A673 (cell line): ENCODE measurements at regions not wholly inside any gene's neighbourhood (a gene's known extent, or its start where the extent isn't known, plus 50 kb on each side); places are given as distances from the start of the nearest gene placed in this dataset.

Source experiments
- CTCF ChIP-seq: fragments of 300-800, 200-600 bp; sonication (generic); conservative IDR thresholded peaks from 2 replicates; pipeline ENCODE4 v1.5.1; 2017; ENCODE audit warnings: low read depth, mild to moderate bottlenecking, antibody characterized with exemption, low read length, moderate library complexity, mixed read lengths
- EZH2 ChIP-seq: fragments of 200-600 bp; sonication (generic); IDR thresholded peaks from 2 replicates; pipeline ENCODE4 v1.6.1; 2017; ENCODE audit warnings: borderline replicate concordance, low read depth, mild to moderate bottlenecking, mixed read lengths, antibody characterized with exemption, low read length; ENCODE audit not compliant: poor library complexity, severe bottlenecking

DNA sequence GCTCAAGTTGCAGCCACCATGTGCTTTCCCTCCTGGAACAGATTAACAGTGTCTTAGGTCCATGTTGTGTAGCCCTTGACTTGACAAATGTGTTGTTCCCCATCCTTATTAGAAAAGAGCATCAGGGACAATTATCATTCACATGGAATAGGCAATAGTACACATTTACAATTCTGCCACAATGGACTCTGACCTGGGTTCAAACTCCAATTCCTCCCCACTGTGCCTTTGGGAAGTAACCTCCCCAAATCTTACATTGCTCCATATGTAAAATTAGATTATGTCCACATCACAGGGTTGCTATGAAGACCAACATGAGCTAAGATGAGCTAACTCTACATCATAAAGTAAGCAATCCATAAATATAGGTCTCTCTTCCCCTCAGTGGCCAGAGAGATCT, 193.8 kb downstream of the NRP2 start:
- no peak for TF ChIP-seq CTCF
- no peak for TF ChIP-seq EZH2
